Stimulated activated CD8-positive, alpha-beta memory T cell treated with anti-CD3 and anti-CD28 coated beads, Interleukin-15, amount 100 ng/mL, for 4 hours (primary cell): ENCODE measurements at regions not wholly inside any gene's neighbourhood (a gene's known extent, or its start where the extent isn't known, plus 50 kb on each side); places are given as distances from the start of the nearest gene placed in this dataset.

Experiments
- DNase-seq, 2 donors: peaks; one replicate each; pipeline ENCODE4 v3.0.0-alpha.2; 2020; ENCODE audit warnings: low read depth in 2 of 2

DNA sequence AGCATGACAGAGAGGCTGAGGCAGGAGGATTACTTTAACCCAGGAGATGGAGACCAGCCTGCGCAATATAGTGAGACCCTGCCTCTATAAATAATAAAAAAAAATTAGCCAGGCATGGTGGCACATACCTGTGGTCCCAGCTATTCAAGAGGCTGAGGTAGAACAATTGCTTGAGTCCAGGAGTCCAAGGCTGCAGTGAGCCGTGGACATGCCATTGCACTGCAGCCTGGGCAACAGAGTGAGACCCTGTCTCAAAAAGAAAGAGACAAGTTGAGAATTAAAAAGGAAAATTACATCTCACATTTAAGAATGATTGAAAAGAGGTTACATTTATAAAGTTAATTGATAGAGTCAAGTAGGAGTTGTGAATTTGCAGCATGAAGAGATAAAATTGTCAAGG is 91.4 kb upstream of the TMPO start:
- no peak for DNase-seq

DNA sequence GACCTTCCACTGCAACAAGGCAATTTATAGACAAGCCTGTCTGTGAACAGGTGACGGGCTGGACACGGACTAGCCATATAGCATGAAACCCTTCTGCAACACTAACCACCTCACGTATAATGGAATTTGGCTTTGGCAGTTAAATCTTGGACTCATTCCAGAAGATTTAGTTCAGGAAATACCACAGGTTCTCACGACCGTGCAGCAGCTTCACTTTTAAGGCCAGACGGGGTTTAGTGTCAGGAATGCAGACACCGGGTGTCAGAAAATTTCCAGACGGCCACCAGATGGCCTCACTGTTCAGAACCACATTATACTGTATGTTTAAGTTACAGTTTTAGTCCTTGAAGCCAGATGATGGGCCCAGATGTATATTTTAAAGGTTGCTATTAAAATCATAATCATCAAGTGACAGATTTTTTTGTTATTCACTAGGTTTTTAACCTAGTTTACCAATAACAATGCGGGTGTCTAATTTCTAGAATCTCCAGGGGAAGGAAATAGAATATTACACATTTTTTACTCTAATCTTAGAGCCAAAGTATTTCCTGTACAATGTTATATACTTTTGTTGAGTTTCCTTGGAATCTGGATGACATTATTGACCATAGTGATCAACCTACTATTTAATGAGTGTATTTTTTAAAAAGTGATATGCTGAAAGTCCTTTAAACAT is 90.5 kb upstream of the TMPO start:
- peak in 1 of 2 donors; percentile 13 for DNase-seq

DNA sequence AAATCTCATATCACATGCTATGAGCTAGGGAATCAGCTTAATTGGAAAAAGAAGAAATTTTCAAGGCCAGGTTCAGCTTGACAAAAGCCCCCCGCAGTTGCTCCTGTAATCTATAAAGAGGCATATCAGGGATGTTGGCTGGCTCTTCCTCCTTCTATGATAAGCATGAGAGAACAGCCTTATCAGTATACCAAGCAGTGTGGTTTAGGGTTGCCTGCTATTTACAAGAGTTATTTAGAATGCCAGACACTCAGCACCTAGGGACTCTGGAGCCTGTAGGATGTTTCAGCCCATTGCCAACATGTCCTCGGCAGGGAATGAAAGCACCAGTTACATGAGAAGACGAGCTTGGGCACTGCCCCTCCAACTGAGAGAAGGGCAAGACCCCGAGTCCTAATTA is 89.5 kb upstream of the TMPO start:
- DNase-seq: no peak

DNA sequence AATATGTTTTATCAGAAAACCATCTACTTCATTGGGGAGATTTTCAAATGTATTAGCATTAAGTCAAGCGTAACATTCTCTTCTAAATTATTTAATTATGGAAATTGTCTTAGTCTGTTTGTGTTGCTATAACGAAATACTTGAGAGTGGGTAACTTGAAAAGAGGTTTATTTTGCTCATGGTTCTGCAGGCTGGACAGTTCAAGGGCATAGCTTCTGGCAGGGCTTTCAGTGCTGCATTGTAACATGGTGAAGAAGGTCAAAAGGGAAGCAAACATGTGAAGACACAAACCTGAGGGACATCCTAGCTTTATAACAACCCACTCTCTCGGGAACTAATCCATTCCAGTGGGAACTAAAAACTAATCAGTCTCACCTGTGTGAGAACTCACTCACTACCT is 84.3 kb upstream of the TMPO start:
- DNase-seq: no peak

DNA sequence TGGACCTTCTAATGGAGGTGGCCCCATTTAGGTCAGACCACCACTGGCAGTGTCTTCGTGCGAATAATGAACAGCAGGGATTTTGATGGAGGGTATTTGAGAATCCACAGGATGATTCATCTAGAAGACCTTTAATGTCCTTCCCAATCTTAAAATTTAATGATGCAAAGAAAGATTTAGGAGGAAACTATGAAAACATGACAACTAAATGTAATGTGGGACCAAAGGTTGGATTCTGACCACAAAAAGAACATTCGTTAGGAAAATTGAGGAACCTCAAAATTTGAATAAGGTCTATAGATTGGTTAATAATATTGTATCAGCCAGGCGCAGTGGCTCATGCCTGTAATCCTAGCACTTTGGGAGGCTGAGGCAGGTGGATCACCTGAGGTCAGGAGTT is 78.2 kb upstream of the TMPO start:
- DNase-seq: no peak

DNA sequence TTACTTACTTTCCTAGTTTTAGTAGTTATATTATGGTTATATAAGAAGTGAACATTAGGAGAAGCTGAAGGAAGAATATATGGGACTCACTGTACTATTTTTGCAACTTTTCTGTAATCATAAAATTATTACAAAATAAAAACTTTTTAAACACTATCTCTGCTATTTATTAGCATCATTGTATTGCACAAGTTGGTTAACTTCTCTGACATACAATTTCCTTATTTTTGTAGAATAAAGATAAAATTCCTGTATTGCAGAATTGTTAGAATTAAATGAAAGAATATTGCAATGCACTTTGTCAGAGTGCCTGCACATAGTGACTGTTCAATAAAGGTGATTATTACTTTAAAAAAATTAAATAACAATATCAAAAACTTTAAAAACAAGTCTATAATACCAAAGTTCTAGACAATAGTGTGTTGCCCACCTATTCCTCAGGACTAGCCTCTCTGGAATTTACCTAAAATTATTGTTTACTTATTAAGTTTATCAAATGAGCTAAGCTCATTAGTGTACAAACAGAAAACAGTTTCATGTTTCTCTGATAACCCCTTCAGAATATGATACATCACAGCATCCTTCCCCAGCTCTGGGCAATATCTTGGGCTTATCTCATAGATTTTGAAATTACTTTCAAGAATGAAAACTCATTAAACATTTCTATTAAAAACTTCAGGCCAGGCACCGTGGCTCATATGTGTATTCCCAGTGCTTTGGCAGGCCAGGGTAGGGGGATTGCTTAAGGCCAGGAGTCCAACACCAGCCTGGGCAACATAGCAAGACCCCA is 77.4 kb upstream of the TMPO start:
- DNase-seq: no peak

DNA sequence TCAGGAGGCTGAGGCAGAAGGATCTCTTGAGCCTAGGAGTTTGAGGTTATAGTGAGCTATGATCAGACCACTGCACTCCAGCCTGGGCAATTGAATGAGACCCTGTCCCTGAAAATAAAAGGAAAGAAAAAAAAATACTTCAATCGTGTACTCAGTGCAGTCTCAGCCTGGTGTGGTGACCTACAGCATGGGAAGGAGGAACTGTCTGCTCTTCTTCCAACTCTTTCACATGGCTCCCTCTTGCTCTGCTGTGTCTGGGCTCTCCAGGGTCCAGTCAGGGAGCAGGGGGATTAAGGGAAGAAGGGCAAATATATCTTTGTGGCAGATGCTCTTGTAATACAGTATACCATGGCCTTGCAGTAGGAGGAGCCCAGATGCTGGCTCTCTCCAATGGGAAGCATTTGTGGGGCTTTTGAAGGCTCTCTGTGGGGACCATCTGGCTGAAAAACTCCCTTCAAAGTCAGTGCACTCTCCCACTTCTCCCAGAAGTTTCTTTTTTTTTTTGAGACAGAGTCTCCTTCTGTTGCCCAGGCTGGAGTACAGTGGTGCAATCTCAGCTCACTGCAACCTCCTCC is 76.6 kb upstream of the TMPO start:
- no peak for DNase-seq

DNA sequence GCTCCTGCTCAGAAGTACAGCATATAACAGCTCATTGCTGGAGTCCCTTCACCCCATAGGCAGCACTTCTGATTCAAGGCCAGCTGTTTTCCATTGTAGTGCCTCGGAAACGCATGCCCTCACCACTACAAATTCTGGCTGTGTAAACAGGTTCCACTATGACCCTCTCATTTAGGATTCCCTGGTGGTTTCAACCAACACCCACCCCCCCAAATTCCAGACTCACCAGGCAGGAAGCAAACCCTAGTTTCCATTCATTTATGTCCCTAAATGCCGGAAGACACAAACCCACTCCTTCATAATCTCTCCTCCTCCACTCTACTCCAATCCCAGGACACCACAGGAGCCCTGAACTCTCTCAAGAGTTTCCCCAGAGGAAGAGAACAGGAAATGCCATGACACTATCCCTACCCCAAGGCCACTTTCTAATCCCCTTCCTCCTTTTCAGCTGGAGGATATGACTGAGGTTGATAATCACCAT is 75.9 kb upstream of the TMPO start:
- no peak for DNase-seq

DNA sequence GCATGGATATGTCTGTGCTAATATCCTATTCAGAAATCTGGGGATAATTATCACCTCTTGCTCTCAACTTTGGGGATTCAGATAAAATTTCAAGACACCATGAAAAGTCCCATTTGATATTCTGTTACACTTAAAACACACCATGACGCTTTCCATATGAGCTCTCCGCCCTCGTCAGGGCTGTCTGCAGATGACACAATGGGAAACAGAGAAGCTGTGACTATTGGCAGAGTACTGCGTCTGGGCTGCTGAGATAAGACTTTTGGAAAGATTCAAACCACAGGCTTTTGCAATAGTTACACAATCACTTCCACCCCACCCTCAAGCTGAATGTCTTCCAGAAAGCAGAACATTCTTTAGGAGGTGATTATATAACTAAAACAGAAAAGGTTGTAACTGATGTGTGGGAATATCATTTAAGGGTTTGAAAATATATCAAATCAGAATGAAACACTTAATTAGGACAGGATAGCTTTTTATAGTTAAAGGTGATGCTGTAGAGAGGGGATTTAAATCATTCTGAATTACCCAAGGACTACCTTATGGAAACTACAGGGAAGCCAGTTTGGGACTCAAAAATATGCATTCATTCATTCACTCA is 75.3 kb upstream of the TMPO start:
- no peak for DNase-seq

DNA sequence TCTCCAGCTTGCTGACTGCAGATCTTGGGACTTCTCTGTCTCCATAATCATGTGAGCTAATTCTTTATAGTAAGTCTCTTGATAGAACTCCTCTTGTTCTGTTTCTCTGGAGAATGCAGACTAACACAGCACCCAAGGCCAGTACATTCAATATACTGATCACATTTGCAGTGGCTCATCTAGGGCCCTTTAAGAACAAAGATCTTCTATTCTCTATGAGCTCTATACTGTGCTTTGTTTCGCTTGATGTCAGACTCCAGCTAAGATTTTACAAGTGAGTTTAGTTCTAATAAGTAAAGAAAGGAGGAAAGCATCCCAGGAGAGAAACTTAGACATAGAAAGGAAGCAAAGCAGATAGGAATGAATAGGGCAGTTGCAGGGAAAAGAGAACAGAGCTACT is 69.3 kb upstream of the TMPO start:
- no peak for DNase-seq

DNA sequence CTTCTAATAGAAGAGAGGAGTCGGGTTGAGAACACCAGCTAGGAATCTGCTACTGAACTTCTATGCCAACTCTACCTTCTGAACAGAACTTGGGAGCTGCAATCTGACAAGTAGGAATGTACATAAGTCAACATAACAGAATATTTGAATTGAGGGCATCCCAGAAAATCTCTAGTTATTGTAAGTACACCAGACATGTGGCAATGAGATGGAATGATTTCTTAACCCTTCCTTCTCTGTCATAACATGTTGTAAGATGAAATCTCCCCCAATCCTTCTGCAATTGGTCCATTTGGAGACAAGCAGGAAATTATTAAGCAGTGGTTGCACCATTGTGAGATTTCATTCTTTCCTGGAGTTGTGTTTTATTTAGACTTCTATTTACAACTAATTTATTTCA is 68.7 kb upstream of the TMPO start:
- DNase-seq: no peak

DNA sequence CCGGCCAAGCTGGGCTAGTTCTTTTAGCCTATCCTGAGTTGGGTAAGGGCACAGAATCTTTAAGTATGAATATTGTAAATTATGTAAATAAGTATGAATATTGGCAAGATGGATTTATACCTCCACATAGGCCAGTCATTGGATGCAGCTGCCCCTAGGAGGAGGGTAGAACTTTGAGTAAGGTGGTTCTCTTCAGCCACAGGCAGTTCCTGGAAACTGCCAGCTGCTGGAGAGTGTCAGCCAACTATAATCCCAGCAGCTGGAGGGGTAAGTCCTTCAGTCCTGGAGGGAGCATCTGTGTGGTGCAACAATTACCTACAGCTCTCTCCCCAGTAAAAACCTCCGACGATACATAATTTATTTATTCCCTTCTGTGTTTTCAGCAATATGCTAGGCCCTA is 65.8 kb upstream of the TMPO start:
- no peak for DNase-seq

DNA sequence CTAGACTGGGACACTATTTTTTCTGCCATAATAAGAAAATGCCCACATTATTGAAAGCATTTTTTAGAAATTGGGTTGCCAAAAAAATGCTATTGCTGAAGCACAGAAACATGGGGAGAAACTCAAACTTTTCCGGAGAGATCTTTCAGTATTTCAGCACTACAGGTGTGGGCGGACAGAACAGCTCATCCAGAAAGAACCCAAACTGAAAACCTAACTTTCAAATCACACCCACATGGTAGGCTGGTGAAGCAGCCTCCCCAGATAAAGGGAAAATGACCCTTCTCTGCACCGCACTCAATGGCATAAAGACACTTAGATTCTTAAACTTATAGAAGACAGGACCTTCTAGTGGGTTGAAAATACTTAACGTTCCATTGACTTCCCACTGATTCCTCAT is 62.3 kb upstream of the TMPO start:
- DNase-seq: no peak

DNA sequence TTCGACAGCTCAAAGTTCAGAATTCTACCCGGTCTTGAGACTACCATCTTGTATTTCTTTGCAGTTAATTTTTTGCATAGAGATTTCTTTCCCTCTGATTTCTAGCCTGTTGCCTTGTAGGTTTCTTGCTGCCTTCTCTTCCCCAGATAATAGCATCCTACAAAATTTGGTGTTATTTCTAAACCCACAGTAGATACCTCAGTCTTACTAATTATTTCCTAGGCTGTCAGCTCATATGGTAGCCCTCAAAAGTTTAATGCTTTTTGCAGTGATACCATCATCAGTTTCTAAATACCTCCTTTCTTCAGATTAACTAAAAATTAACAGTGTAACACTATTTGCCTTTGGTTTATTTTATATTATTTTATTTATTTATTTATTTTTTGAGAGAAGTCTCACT is 61.9 kb upstream of the TMPO start:
- no peak for DNase-seq

DNA sequence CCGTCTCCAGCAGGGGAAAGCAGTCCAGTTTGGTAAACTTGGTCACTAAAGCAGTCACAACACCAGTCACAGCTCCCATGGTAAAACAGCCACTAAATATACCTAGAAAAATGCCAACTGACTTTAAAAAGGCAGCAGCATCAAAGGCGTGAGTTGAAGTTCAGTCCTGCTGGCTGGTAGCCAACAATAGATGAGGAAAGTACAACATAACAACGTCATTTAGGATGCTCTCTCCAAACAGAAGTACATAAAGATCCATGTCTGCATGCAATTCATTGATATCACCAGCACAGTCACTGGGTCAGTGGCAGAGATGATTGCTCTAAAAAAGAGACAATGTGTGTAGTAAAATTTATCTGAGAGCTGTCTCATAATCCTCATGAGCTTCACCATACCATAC is 59.3 kb upstream of the TMPO start:
- no peak for DNase-seq

DNA sequence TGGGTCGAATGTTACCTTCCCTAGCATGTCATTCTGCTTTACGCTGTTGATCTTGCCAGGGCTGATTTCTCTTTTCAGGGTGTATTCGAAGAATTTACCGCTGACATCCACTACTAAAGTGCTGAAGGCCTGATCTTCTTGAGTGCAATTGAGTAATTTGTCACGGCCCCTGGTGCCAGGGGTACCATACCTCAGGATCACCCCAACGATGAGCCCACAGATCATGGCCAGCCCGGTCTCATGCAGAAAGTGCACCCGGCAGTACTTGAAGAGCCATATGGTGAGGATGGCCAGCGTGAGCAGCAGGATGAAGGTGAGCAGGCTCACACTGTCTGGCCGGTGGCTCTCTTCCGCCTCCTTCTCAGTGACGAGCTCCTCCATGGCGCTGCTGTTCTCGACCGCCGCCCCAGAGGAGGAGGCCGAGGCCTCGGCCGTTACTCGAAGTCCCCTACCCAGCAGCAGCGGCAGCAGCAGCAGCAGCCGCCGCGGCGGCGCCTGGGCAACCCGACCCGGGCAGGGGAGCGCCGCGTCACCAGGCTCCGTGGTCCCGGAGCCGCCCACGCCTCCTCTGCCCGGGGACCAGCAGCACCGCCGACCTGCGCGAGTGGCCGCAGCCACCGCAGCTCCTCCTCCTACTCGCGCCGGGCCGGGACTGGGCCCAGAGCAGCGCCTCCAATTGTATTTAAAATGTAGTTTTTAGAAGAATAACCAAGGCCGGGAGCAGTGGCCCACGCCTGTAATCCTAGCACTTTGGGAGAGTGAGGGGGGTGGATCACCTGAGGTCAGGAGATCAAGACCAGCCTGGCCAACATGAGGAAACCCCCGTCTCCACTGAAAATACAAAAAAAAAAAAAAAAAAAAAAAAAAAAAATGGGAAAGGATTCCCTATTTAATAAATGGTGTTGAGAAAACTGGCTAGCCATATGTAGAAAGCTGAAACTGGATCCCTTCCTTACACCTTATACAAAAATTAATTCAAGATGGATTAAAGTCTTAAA is 58.5 kb upstream of the TMPO start:
- no peak for DNase-seq

DNA sequence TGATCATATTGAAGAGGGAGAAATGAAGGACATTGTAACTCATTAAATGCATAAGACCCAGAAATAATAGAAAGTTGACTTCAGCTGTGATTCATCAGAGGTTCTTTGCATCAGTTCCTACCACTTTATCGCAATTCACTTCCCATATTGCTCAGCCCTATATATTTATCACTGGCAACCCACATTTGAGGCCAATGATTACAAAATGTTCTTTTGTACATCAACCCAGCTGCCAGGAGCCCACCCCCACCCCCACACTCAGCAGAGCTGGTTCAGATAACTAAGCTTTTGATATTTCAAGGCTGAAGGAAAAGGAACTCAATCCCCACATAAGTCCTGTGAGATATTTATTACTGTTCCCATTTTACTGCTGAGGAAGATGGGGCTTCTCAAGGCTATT is 51.2 kb upstream of the TMPO start:
- DNase-seq: no peak

DNA sequence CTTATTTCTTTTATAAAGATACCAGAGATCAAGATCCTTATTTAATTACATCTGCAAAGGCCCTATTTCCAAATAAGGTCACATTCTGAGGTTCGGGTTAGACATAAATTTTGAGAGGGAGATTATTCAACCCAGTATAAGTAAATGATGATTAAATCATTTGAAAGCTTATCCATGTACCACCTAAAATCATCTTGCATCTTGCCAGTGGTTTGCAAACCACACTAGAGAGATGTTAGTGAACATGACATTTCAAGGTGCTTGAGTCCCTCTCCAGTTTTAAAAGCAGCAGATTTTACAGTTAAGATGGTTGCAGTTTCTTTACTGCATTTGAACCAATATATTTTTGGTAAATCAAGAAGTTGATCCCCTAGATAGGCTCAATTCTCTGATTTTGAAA is 49.9 kb upstream of the TMPO start:
- DNase-seq: no peak
